ENCODE measurements at regions not wholly inside any gene's neighbourhood (a gene's known extent, or its start where the extent isn't known, plus 50 kb on each side); places are given as distances from the start of the nearest gene placed in this dataset.

- TF ChIP-seq SREBF1 (IDR thresholded peaks at IDR 0.05; ENCODE audit: low read length) = no peak
- no peak for TF ChIP-seq CEBPB (IDR thresholded peaks at IDR 0.05; ENCODE audit: borderline replicate concordance in 1 of 2, low read depth in 2 of 2, low read length in 2 of 2)
- TF ChIP-seq RCOR1 (conservative IDR thresholded peaks at IDR 0.05; ENCODE audit: low read depth, low read length) = no peak
- no peak for TF ChIP-seq CHD2 (IDR thresholded peaks at IDR 0.05; ENCODE audit: borderline replicate concordance, low read depth, low read length)
- TF ChIP-seq MXI1 (IDR thresholded peaks at IDR 0.05; ENCODE audit: low read depth, low read length) = no peak
- no peak for TF ChIP-seq PKNOX1 (IDR thresholded peaks at IDR 0.05)
- no peak for TF ChIP-seq NR2C2 (IDR thresholded peaks at IDR 0.05; ENCODE audit: borderline replicate concordance, control insufficient read depth, insufficient read length, low read depth)
- TF ChIP-seq IRF3 (IDR thresholded peaks at IDR 0.05) = no peak
Measured at GRCh38 chr1:63010913-63011660, 227.2 kb downstream of the ATG4C start (continued).

GRCh38 chr1:63012339-63012738, 228.4 kb downstream of the ATG4C start:
- no peak overlapping the region for H3K9ac ChIP-seq (ENCODE audit: control insufficient read depth, insufficient read depth, low read length)
- H3K79me2 ChIP-seq (ENCODE audit: control insufficient read depth, insufficient read depth, low read length) = no peaks in the 10 kb centered on the region
- ChIA-PET POLR2A (no interaction called here), SMC1A (ENCODE audit: uncharacterized antibody, unreplicated experiment) (interaction anchor here (1.4 kb wide), 1 partner anchor 132 kb away, joined by 3 read pairs; no protein-coding TSS in a partner anchor), CTCF (interaction anchor here (1.2 kb wide), 1 partner anchor 136 kb away, joined by 3 read pairs; no protein-coding TSS in a partner anchor), RAD21 (ENCODE audit: unreplicated experiment) (no interaction called here)
- no TSS peak for BruUV-seq (replicated peaks)
- H3K4me1 ChIP-seq (ENCODE audit: control insufficient read depth, insufficient read depth, low read length) = no peaks in the 10 kb centered on the region
- H3K27me3 ChIP-seq (replicated peaks in 1 of 2; ENCODE audit: control insufficient read depth in 2 of 2, insufficient read depth in 2 of 2, low read length in 1 of 2) = no peaks in the 10 kb centered on the region
- H3K27ac ChIP-seq (ENCODE audit: control insufficient read depth, insufficient read depth) = no peak overlapping the region
- intact Hi-C loops (cut with micrococcal nuclease; ENCODE audit: unreplicated experiment) = no loop called here
- no peak overlapping the region for H3K4me2 ChIP-seq (ENCODE audit: control insufficient read depth, insufficient read depth)
- ATAC-seq (no peak), DNase-seq (ENCODE audit: low read depth, low spot score) (no peak), FAIRE-seq (no peak)
- no peak overlapping the region for H3K4me3 ChIP-seq
- in situ Hi-C loops (cut with MboI) = no loop called here
- no peak overlapping the region for H2AFZ ChIP-seq (ENCODE audit: control insufficient read depth, low read depth, low read length)
- H3K9me3 ChIP-seq (replicated peaks; ENCODE audit: control insufficient read depth, insufficient read depth, low read length) = no peaks in the 10 kb centered on the region
- H4K20me1 ChIP-seq (ENCODE audit: control insufficient read depth, insufficient read depth) = no peaks in the 10 kb centered on the region
- 8% methylated on average over 6 of the region's 6 CpGs for WGBS (ENCODE audit: insufficient coverage, insufficient replicate concordance, low lambda C conversion rate, missing lambda C conversion rate)
- no peaks in the 10 kb centered on the region for H3K36me3 ChIP-seq (ENCODE audit: control insufficient read depth in 2 of 2, insufficient read depth in 2 of 2, low read length in 1 of 2)
- no peak for TF ChIP-seq SRF (IDR thresholded peaks at IDR 0.05; ENCODE audit: low read depth in 2 of 2, low read length in 2 of 2)
- no peak for TF ChIP-seq E2F4 (IDR thresholded peaks at IDR 0.05; ENCODE audit: low read depth, low read length)
- no peak for TF ChIP-seq TCF7 (IDR thresholded peaks at IDR 0.05; ENCODE audit: borderline replicate concordance)
- no peak for TF ChIP-seq IKZF2 (IDR thresholded peaks at IDR 0.05)
- TF ChIP-seq NFIC (IDR thresholded peaks at IDR 0.05; ENCODE audit: low read depth, low read length) = no peak
- no peak for TF ChIP-seq RELB (IDR thresholded peaks at IDR 0.05; ENCODE audit: low read depth)
- no peak for TF ChIP-seq GATAD2B (conservative IDR thresholded peaks at IDR 0.05; ENCODE audit: low read depth)
- TF ChIP-seq CBX3 (IDR thresholded peaks at IDR 0.05; ENCODE audit: borderline replicate concordance, low read depth) = no peak
- no peak for TF ChIP-seq POLR2AphosphoS2 (IDR thresholded peaks at IDR 0.05; ENCODE audit: low read depth, low read length)
